Left renal cortex interstitium (tissue), 4 donors: ENCODE measurements at regions not wholly inside any gene's neighbourhood (a gene's known extent, or its start where the extent isn't known, plus 50 kb on each side); places are given as distances from the start of the nearest gene placed in this dataset.
A peak's percentile ranks its signal among the peaks of the same experiment; 100 is the strongest.
"Not testable (repeated sequence)": the region's sequence is repeated elsewhere in the genome, so short reads cannot be mapped to it uniquely, and the experiment has no call there.

ENCODE experiments used
- DNase-seq, 4 donors: peaks; one replicate each; pipeline ENCODE4 v3.0.0-alpha.2; 2013; ENCODE audit warnings: low read depth in 4 of 4, low spot score in 2 of 4, missing footprints in 1 of 4

DNA sequence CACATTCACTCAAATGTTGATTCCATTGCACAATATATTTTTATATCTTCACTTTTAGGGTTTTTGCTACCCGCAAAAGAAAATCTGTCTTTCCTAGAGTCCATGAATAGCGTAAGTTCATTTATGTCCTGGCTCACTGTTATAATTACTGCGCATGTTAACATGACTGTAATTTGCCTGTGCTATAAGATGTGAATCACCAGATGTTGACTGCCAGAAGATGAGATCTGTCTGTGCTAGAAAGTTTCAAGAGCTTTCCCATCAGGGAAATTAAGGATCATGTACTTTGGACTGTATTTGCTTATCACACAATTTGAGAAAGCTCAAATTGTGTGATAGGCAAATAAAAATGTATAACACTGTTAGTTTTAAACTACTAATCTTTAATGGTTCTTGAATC lies 322.5 kb downstream of the CHL1 start:
- DNase-seq = no peak

DNA sequence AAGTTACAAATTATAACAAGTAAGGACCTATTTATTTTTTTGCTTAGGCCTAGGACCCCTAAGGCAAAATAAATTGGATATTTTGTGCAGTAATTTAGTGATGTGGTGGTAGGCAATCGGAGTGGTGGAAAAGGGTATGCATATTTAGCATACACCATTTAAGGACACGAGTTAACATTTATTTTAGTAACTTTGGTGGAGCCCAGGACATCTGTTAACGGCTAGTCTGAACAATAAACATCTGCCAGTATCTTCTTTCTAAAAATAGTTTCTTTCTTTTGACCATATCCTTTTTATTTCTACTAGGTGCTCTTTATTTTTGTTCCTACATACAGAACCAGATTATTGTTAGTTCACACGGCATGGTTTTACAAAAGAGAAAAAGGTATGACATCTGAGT lies 326.3 kb downstream of the CHL1 start:
- DNase-seq = no peak

GRCh38 chr3:525415-525814 lies 328.9 kb downstream of the CHL1 start:
- no peak for DNase-seq

DNA sequence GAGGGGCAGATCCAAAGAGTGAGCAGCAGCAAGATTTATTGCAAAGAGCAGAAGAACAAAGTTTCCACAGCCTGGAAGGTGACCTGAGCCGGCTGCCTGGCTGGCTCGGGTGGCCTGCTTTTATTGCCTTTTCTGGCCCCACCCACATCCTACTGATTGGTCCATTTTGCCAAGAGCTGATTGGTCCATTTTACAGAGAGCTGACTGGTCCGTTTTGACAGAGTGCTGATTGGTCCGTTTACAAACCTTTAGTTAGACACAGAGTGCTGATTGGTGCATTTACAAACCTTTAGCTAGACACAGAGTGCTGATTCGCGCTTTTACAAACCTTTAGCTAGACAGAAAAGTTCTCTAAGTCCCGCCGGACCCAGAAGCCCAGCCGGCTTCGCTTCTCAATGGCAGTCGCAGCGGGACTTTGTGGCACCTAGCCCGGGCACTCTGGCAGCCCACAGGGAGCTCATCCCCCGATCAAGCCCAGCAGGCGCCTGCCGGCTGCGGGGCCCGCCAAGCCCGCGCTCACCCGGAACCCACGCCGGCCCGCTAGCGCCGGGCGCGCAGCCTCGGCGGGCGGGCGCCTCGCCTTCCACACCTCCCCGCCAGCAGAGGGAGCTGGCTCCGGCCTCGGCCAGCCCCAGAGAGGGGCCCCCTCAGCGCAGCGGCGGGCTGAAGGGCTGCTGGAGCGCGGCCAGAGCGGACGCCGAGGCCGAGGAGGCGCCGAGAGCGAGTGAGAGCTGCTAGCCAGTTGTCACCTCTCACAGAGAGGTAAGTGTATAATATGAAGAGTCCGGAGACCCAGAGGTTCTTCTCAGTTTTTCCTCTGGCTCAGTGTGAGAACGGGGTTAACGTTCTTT lies 339.2 kb downstream of the CHL1 start:
- DNase-seq = no peak

DNA sequence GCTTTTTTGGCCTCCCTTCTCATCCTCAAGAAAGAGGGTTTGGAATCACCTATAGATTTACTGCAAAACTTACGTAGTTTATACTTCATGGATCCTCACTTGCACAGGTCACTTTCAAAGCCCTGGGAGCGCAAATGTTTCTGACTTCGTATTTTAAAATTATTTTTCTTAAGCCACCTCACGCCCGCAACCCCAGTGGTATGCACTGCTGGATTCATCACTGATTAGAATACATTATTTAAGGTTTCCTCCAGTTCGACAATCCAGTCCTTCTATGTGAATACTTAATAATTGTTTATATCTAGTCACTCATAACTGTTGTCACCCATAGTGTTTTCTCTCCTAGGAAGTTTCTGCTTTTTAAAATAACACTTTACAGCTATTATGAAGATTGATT lies 339.9 kb downstream of the CHL1 start:
- DNase-seq = no peak

GRCh38 chr3:541062-541801 lies 344.7 kb downstream of the CHL1 start:
- DNase-seq = peak in 3 of 4 donors; percentile 40 to 58 (median 47)

- no peak for DNase-seq
Observed at GRCh38 chr3:542021-542420, 345.5 kb downstream of the CHL1 start.

DNA sequence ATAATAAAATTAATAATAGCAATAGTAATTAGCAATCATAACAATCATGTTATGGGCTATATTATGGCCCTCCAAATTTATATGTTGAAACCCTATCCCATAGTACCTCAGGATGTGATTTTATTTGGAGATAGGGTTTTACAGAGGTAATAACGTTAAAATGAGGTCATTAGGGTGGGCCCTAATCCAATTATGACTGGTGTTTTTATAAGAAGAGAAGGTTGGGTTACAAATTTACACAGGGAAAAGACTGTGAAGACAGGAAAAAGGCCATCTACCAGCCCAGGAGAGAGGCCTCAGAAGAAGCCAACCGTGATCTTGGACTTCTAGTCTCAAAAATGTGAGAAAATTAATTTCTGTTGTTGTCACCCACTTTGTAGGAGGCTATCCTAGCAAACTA lies 353.1 kb downstream of the CHL1 start:
- DNase-seq = no peak

GRCh38 chr3:550471-550870 lies 353.9 kb downstream of the CHL1 start:
- no peak for DNase-seq

- no peak for DNase-seq
Observed at GRCh38 chr3:557972-558371, 361.4 kb downstream of the CHL1 start.

- DNase-seq = no peak
Observed at GRCh38 chr3:567488-568185, 371.1 kb downstream of the CHL1 start.

DNA sequence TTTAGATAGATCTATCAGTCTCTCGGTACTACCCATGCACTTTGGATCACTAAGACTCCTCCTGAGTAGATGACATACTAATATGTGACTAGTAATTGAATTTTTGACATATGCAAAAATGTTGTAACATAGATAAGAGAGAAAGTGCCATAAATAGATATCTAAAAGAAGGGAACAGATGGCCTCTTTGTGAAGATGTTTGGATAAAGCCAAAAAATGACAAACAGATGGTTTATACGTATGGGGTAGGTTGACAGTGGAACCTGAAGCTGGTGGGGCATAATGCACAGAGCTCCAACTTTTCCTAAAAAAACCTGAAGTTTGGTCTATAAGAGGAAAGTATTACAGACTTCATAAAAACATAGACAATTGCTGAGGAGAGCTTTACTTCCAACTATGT lies 383.0 kb downstream of the CHL1 start:
- not testable (repeated sequence) for DNase-seq

- DNase-seq = not testable (repeated sequence)
Observed at GRCh38 chr3:589066-589465, 392.5 kb downstream of the CHL1 start.

DNA sequence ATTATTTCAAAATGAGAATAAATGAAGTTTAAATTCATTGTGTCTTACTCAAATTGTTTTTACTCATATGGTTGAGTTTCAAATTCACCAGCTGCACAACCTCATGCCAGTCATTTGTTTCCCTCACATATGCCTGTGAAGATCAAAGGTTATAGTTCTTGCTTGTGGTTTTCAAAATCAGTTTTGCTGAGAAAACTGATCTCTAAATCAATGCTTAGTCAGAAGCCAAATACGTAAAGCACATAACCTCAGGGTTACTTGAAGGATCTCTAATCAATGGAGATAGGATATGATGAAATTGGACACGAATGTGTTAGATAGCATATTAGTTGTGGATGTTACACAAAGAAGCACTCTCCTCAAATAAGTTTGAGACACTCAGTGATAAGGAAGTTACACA lies 400.7 kb downstream of the CHL1 start:
- not testable (repeated sequence) for DNase-seq

- not testable (repeated sequence) for DNase-seq
Observed at GRCh38 chr3:597746-598145, 401.2 kb downstream of the CHL1 start.

GRCh38 chr3:607480-607879 lies 410.9 kb downstream of the CHL1 start:
- not testable (repeated sequence) for DNase-seq

DNA sequence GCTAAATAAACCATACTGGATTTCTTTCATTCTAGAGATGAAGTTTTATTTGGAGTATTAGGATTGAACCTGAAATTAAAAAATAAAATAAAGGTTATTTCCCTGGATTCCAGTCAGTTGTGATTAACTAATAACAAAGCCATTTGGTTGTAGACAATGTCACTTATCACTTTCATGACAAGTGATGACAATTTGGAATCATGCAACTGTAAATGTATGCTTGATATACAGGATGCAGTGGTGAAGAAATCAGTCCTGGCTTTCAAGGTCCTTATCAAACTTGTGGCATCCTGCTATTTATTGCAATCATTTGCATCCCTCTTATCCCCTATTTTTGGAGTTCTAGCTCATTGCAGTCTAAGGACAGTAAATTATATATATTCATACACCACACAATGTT lies 425.2 kb downstream of the CHL1 start:
- no peak for DNase-seq

DNA sequence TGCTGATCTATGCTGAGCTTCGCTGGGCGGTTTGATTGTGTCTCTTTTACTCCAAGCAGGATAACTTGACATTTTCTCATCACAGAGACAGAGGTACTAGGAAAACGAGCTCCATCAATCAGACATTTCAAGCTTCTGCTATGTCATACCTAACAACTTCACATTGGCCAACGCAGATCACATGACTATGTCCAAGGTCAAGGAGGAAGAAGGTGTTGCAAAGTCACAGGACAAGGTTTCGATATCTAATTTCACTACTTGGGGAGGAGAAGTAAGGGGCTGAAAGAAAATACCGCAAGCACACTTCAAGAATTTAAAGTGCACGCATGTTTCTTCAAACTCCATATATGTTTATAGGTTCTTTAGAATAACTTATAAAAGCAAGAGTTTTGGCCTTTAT lies 425.8 kb downstream of the CHL1 start:
- no peak for DNase-seq

GRCh38 chr3:623914-624545 lies 427.5 kb downstream of the CHL1 start:
- DNase-seq = no peak

DNA sequence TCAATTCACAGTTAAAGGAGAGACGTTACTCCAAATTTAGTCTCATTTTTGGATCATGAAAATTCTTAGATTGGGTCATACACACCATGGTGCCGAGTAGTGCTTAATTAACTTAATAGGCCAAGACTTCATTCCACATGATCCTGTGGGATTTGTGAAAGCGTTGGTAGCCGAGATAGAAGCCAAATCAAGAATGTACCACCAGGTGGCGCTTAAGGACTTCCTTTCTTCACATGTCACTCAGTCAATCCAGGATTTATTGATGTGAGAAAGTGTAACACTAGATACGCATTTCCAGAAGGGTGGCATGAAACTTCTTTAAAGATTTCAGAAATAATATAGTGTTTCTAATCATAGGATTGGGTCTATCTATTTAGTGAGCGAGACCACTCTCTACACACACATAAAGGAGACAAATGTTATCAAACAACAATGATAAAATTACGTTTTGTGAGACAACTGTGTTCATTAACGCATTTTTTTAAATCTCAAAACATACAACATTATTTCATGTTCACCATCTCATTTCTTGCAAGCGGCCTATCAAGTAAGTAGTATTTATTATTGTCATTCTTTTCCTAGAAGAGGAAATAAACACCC lies 436.1 kb downstream of the CHL1 start:
- peak; percentile 31 to 67 (median 50) for DNase-seq

GRCh38 chr3:634511-634910 lies 437.9 kb downstream of the CHL1 start:
- DNase-seq = no peak
